Large intestine (tissue), 3 donors: ENCODE measurements at regions not wholly inside any gene's neighbourhood (a gene's known extent, or its start where the extent isn't known, plus 50 kb on each side); places are given as distances from the start of the nearest gene placed in this dataset.
"Not testable (repeated sequence)": the region's sequence is repeated elsewhere in the genome, so short reads cannot be mapped to it uniquely, and the experiment has no call there.

Source experiments
- DNase-seq, 2 donors: peaks; one replicate each; pipeline versions ENCODE4 v3.0.0 to v3.0.0-alpha.2; 2013
- H3K27ac ChIP-seq: one replicate; pipeline ENCODE4 v1.5.1; 2013; ENCODE audit warnings: low read length
- H3K27me3 ChIP-seq: 2 replicates; pipeline ENCODE4 v1.6.1; 2013; ENCODE audit warnings: low read length; ENCODE audit not compliant: control insufficient read depth, insufficient read depth
- H3K36me3 ChIP-seq: 2 replicates; pipeline ENCODE4 v1.6.1; 2013; ENCODE audit warnings: low read length; ENCODE audit not compliant: control insufficient read depth, insufficient read depth
- H3K4me1 ChIP-seq: one replicate; pipeline ENCODE4 v1.6.1; 2013; ENCODE audit warnings: low read length; ENCODE audit not compliant: control insufficient read depth, insufficient read depth
- H3K4me3 ChIP-seq: one replicate; pipeline ENCODE4 v1.5.1; 2013; ENCODE audit warnings: low read length
- H3K9me3 ChIP-seq: one replicate; pipeline ENCODE4 v1.6.1; 2013; ENCODE audit warnings: mild to moderate bottlenecking, low read depth, low read length, moderate library complexity; ENCODE audit not compliant: control insufficient read depth
- WGBS: methylation state at CpG from one replicate; pipeline ENCODE4 v1.1.5; 2013; ENCODE audit warnings: low lambda C conversion rate; ENCODE audit not compliant: insufficient coverage; 5-methylcytosine and 5-hydroxymethylcytosine counted together

DNA sequence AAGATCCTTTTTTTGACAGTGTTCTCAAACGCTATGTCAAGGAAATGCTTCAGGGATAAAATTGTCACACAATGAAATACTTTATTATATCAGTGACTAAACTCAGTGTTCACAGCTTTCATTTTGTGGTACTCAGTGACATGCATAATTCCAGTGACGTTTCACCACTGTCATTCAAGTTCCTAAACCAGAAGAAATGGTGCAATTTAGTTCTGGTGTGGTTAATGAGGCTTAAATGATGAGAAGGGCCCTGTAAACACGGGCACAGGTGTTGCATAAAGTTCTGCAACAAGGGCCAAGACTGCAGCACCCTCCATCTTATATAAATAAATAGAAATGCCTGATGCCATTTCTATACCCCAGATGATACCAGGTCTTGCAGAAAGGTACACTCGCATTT lies 1247.1 kb downstream of the GATA3 start:
- Histone ChIP-seq H3K27ac (no peak overlapping the region), H3K4me3 (no peak overlapping the region), H3K4me1 (no peaks in the 10 kb centered on the region), H3K36me3 (no peaks in the 10 kb centered on the region), H3K9me3 (no peaks in the 10 kb centered on the region), H3K27me3 (no peaks in the 10 kb centered on the region)
- DNase-seq: no peak
- 80% methylated on average over 1 of the region's 4 CpGs for WGBS

DNA sequence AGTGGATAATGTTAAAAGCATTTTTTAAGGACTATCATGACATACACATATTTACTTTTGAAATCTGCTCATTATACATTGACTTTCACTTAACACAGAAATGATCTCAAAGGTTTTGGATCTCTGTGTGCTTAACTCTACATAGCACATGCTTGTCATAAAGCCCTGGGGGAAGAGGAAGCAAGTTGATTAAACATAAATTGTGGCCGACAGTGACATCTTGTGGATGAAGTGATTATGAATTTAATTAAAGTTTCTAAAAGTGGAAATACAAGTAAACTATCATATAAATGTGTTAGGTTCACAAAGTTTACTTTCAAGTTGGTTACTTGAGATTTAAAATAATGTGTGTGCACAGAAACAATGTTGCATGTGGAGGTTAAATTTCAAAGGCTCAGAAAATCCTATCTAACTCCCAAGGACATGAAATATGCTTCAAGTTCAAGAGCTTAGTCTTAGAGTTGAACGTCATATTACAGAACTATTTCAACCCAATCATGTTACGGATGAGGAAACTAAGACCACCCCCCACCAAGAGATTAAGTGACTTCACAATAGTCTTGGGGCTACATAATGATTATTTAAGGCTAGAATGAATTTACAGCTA lies 1247.8 kb downstream of the GATA3 start:
- DNase-seq: peak; percentile 31 to 35
- no peaks in the 10 kb centered on the region for H3K36me3 ChIP-seq
- no CpG with 5 or more reads among the region's 3 CpGs for WGBS

DNA sequence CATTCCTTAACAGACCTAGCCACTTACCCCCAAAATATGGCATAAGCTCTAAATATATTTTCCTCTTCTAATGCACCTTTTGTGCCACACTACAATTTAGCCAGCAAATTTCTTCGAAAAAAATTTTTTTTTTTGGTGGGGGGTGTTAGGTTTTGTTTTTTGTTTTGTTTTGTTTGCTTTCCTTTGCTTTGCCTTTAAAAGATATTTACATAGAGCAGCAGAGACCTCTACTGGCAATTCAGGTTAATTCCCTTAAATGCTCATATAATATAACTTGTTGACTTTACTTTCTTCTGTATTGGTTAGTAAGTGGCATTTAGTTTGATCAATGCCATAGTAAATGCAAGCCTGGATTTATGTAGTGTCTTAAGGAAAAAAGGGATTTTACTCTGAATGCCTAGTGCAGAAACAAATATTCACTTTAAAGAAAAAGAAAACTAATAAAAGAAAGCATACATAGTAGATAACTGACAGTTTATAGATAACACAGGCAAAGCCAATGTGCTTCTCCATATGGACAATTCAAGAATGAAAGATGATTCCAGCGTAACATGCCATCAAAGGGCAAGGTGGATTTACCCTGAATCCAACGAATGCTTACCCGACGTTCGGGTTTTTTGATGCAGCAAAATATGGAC lies 1250.6 kb downstream of the GATA3 start:
- Histone ChIP-seq H3K4me3 (no peak overlapping the region), H3K27me3 (no peaks in the 10 kb centered on the region), H3K36me3 (no peaks in the 10 kb centered on the region), H3K27ac (no peak overlapping the region), H3K9me3 (no peaks in the 10 kb centered on the region), H3K4me1 (no peaks in the 10 kb centered on the region)
- 33% methylated on average over 1 of the region's 6 CpGs for WGBS
- no peak for DNase-seq

More for the DNA sequence above, 1247.8 kb downstream of the GATA3 start:
- Histone ChIP-seq H3K4me1 (no peaks in the 10 kb centered on the region), H3K27ac (no peak overlapping the region), H3K4me3 (no peak overlapping the region), H3K9me3 (no peaks in the 10 kb centered on the region), H3K27me3 (no peaks in the 10 kb centered on the region)

DNA sequence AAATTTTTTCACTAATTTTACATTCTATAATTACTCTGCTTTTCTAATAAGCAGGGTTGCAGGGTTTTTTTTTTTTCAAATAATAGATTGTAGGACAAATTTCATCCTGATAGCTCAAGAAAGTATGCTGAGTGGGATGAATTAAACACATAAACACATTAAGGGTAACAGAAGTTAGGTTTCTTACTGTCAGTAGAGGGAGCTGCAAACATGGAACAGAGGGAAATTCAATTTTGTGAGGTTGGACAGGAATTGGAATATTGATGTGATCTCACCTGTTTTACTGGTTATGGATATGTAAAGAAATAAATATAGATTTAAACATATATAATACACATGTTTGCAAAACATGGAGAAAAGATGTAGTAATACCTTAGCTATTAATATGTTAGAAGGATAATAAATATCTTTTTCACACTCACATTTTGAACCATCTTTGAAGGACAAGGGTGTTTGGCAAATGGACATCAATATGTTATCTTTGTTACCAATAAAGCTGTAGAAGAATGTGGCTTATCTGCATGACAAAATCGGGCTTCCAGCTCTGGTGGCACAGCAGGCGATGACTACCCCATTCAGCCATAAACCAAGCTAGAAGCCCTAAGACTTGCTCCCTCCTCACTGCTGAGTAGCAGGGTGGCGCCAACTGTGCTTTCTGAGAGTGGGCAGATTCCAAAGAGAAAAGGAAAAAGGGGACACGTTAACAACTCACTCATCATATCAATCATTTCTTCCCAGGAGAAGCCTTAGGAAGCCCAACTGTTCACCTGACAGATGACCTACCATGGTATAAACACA lies 1257.4 kb downstream of the GATA3 start:
- Histone ChIP-seq H3K36me3 (no peaks in the 10 kb centered on the region), H3K27ac (no peak overlapping the region), H3K27me3 (no peaks in the 10 kb centered on the region), H3K4me1 (no peaks in the 10 kb centered on the region), H3K9me3 (no peaks in the 10 kb centered on the region), H3K4me3 (no peak overlapping the region)
- no peak for DNase-seq
- no CpG with 5 or more reads among the region's 4 CpGs for WGBS

DNA sequence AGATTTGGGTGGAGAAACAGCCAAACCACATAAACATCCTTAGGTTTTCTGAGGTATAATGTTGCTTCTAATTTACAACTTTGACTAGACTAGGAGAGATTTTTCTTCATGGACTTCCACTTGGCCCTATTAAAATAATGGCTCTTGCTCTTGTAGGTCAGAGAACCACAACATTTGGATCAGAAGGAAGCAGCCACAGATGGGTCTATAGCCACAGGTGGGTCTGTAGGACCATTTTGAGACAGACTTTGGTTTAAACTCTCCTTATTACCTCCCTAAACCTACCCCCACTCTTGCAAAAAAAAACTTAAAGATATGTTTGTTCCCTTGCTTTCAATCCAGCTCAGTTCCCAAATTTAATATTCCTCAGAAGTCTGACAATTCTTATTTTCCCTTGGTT lies 1260.8 kb downstream of the GATA3 start:
- no peak for DNase-seq
- H3K9me3 ChIP-seq: no peaks in the 10 kb centered on the region
- H3K27me3 ChIP-seq: no peaks in the 10 kb centered on the region
- no peaks in the 10 kb centered on the region for H3K4me1 ChIP-seq
- H3K4me3 ChIP-seq: no peak overlapping the region
- H3K36me3 ChIP-seq: no peaks in the 10 kb centered on the region
- H3K27ac ChIP-seq: no peak overlapping the region

DNA sequence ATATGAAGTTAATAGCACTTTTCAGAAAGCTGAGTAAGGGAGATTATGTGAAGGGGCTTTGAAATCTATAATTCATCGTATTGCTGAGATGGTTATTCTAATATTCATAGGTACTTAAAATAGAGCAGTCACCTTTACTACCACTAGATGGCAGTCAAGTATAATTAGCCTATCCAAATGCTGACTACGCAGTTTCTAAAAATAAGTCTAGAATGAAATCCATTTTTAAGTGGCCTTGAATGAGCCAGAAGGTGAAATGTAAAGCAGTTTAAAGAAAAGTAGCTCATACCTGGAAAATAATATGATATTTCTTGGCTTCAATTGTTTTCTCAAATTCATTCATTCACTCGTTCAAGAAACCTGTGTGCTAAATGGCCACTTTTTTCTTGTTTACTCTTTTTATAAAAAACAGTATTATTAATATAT lies 1277.1 kb downstream of the GATA3 start:
- WGBS: 29% methylated on average over 3 of the region's 3 CpGs
- Histone ChIP-seq H3K4me3 (no peak overlapping the region), H3K27me3 (no peaks in the 10 kb centered on the region), H3K4me1 (no peaks in the 10 kb centered on the region), H3K9me3 (no peaks in the 10 kb centered on the region), H3K36me3 (no peaks in the 10 kb centered on the region), H3K27ac (no peak overlapping the region)
- DNase-seq: peak; percentile 12 to 30

DNA sequence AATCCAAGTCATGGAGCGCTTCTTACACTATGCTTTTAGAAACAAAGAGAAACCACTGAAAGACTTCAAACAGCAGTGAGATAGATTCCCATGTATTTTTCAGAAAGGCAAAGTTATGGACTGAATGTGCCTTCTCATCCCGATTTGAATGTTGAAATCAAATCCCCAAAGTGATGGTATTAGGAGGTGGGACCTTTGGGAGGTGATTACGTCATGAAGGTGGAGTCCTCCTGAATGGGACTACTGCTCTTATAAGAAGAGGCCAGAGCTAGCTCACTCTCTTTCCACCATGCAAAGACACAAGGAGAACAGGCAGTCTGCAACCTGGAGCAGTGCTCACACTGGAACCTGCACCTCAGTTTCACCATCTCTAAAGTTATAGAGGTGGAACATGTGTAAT lies 1279.8 kb downstream of the GATA3 start:
- Histone ChIP-seq H3K27ac (no peak overlapping the region), H3K4me3 (no peak overlapping the region)
- no CpG with 5 or more reads among the region's 3 CpGs for WGBS

DNA sequence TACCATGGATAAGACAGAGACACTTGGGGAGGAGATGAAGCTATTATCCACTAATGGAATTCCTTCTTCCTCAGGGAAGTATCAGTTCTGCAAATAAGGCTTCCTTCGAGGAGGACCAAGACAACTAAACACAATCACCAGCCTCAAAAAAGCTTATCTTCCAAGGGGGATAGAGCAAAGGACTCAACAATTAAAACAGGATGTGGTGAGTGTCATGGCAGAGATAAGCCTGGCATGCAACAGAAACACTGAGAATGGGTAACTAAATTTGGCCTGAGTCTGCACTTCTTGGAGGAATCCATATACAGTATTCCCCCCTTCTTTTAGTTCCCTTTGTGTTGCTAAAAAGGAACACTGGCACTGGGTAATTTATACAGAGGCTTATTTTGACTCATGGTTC lies 1285.2 kb downstream of the GATA3 start:
- H3K27me3 ChIP-seq: no peaks in the 10 kb centered on the region
- DNase-seq: no peak
- no peaks in the 10 kb centered on the region for H3K36me3 ChIP-seq
- no peaks in the 10 kb centered on the region for H3K4me1 ChIP-seq
- H3K9me3 ChIP-seq: no peaks in the 10 kb centered on the region
- no peak overlapping the region for H3K27ac ChIP-seq
- H3K4me3 ChIP-seq: no peak overlapping the region
- WGBS: no CpG with 5 or more reads among the region's 1 CpG

More for the DNA sequence above, 1279.8 kb downstream of the GATA3 start:
- Histone ChIP-seq H3K9me3 (no peaks in the 10 kb centered on the region), H3K4me1 (no peaks in the 10 kb centered on the region), H3K36me3 (no peaks in the 10 kb centered on the region), H3K27me3 (no peaks in the 10 kb centered on the region)
- no peak for DNase-seq

DNA sequence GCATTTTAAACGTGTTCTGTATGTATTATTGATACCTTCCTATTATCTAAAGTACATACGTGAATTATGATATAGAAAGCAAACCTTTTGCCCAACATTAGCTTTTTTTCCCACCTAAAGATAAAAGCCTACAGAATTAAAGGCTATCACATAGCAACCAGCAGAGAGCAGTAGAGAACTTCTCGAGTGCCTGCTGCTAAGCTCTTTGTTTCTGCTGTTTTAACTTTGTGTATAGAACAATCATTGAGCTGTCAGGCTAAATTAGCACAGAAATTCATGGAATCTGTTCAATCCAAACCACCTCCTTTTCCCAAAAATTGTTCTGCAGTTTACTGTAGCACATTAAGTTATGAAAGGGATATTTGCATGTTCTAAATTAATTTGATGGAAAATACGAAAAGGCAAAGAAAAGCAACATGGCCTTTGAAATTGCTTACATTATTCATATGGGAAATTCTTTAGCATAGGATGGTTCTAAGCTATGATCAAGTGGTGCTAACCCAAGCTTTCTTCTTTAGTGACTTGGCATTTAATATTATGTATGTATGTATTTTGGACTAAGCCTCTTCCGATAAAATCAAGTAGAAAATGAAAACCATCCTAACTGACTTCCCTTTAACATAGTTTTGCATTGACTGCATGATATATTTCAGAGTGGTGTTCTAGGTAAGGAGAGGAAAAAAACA lies 1288.5 kb downstream of the GATA3 start:
- no peaks in the 10 kb centered on the region for H3K9me3 ChIP-seq
- no peaks in the 10 kb centered on the region for H3K36me3 ChIP-seq
- H3K27me3 ChIP-seq: no peaks in the 10 kb centered on the region
- no peaks in the 10 kb centered on the region for H3K4me1 ChIP-seq
- no peak overlapping the region for H3K4me3 ChIP-seq
- DNase-seq: peak; percentile 11 to 27
- 40% methylated on average over 2 of the region's 5 CpGs for WGBS
- no peak overlapping the region for H3K27ac ChIP-seq

DNA sequence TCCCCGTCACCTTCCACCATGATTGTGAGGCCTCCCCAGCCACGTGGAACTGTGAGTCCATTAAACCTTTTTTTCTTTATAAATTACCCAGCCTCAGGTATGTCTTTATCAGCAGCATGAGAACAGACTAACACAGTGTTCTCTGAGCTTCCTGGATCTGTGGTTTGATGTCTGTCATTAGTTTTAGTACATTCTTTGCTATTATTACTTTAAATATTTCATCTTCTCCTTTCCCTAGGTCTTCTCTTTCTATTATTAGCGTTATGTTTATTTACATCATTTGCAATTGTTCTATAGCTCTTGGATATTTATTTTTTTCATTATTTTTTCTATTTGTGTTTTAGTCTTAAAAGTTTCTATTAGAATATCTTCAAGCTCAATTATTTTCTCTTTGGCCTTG lies 1293.4 kb downstream of the GATA3 start:
- not testable (repeated sequence) for H3K27ac ChIP-seq, DNase-seq, H3K4me1 ChIP-seq, H3K36me3 ChIP-seq, H3K9me3 ChIP-seq, H3K4me3 ChIP-seq, H3K27me3 ChIP-seq
- 94% methylated on average over 3 of the region's 3 CpGs for WGBS
